Activated CD8-positive, alpha-beta memory T cell treated with anti-CD3 and anti-CD28 coated beads, Interleukin-2, amount 10 ng/mL, durations not matched to agents 7 days and 5 days (primary cell): ENCODE measurements at regions not wholly inside any gene's neighbourhood (a gene's known extent, or its start where the extent isn't known, plus 50 kb on each side); places are given as distances from the start of the nearest gene placed in this dataset.

Experiments
- ATAC-seq: fragments of 150-1000 bp; cut with Tn5 transposase; one replicate; pipeline ENCODE4 v1.10.0; 2021; ENCODE audit warnings: moderate library complexity
- CTCF ChIA-PET: fragments of 350-600 bp; sonication (Branson Sonifier 250); formaldehyde crosslinking; loops from one replicate; lab custom pipeline; 2021; ENCODE audit warnings: antibody characterized with exemption; lab: Charles Lee
- DNase-seq: peaks from one replicate; pipeline ENCODE4 v3.0.0-alpha.2; 2020
- H3K27ac Mint-ChIP-seq: one replicate; pipeline ENCODE4 v1.8.0; 2021; ENCODE audit warnings: mild to moderate bottlenecking, mixed read lengths
- H3K27me3 Mint-ChIP-seq: one replicate; pipeline ENCODE4 v1.8.0; 2021; ENCODE audit warnings: mixed read lengths
- H3K36me3 Mint-ChIP-seq: one replicate; pipeline ENCODE4 v1.8.0; 2021; ENCODE audit warnings: mild to moderate bottlenecking, mixed read lengths
- H3K4me1 Mint-ChIP-seq: one replicate; pipeline ENCODE4 v1.8.0; 2021; ENCODE audit warnings: mixed read lengths
- H3K4me3 Mint-ChIP-seq: one replicate; pipeline ENCODE4 v1.8.0; 2021; ENCODE audit warnings: mild to moderate bottlenecking, moderate library complexity, mixed read lengths
- H3K9me3 Mint-ChIP-seq: one replicate; pipeline ENCODE4 v1.8.0; 2022; ENCODE audit warnings: low read depth, mixed read lengths

GRCh38 chr2:224283466-224283965 is 118.4 kb downstream of the FAM124B start:
- H3K36me3 Mint-ChIP-seq = no peaks in the 10 kb centered on the region
- H3K27ac Mint-ChIP-seq = no peak overlapping the region
- DNase-seq (no peak), ATAC-seq (no peak)
- CTCF ChIA-PET = interaction anchor here (1.4 to 7.5 kb wide), 6 partner anchors 9 to 1312 kb away, joined by 4 to 103 read pairs (median 4); partner anchors contain the start of gene SERPINE2
- peaks cover 42% of the 10 kb centered on the region for H3K27me3 Mint-ChIP-seq
- no peaks in the 10 kb centered on the region for H3K4me1 Mint-ChIP-seq
- H3K9me3 Mint-ChIP-seq = no peaks in the 10 kb centered on the region
- no peak overlapping the region for H3K4me3 Mint-ChIP-seq

- H3K27me3 Mint-ChIP-seq = peaks cover 34% of the 10 kb centered on the region
- no peaks in the 10 kb centered on the region for H3K36me3 Mint-ChIP-seq
- no peak for ATAC-seq
- CTCF ChIA-PET = interaction anchor here (5.5 to 7.5 kb wide), 2 partner anchors 289 to 311 kb away, joined by 95 to 103 read pairs; no protein-coding TSS in a partner anchor
- no peak overlapping the region for H3K4me3 Mint-ChIP-seq
- no peak for DNase-seq
- no peak overlapping the region for H3K27ac Mint-ChIP-seq
- H3K9me3 Mint-ChIP-seq = no peaks in the 10 kb centered on the region
- H3K4me1 Mint-ChIP-seq = no peaks in the 10 kb centered on the region
Observed at GRCh38 chr2:224281374-224281773, 120.5 kb downstream of the FAM124B start.

GRCh38 chr2:224278531-224278930 is 123.4 kb downstream of the FAM124B start:
- Mint-ChIP-seq H3K27ac (no peak overlapping the region), H3K36me3 (no peaks in the 10 kb centered on the region), H3K27me3 (peaks cover 27% of the 10 kb centered on the region), H3K9me3 (no peaks in the 10 kb centered on the region), H3K4me1 (no peaks in the 10 kb centered on the region), H3K4me3 (no peak overlapping the region)
- DNase-seq (no peak), ATAC-seq (no peak)
- CTCF ChIA-PET = interaction anchor here (1.3 to 1.6 kb wide), 2 partner anchors 285 to 303 kb away, joined by 3 to 5 read pairs; no protein-coding TSS in a partner anchor

- DNase-seq (no peak), ATAC-seq (no peak)
- Mint-ChIP-seq H3K36me3 (no peaks in the 10 kb centered on the region), H3K27ac (no peak overlapping the region), H3K4me3 (no peak overlapping the region), H3K4me1 (no peaks in the 10 kb centered on the region), H3K27me3 (peaks cover 28% of the 10 kb centered on the region), H3K9me3 (no peaks in the 10 kb centered on the region)
- CTCF ChIA-PET = no interaction called here
Observed at GRCh38 chr2:224276251-224276650, 125.7 kb downstream of the FAM124B start.

- Mint-ChIP-seq H3K4me1 (no peaks in the 10 kb centered on the region), H3K27me3 (peaks cover 13% of the 10 kb centered on the region), H3K9me3 (no peaks in the 10 kb centered on the region), H3K4me3 (no peak overlapping the region), H3K36me3 (no peaks in the 10 kb centered on the region), H3K27ac (no peak overlapping the region)
- DNase-seq (no peak), ATAC-seq (no peak)
- CTCF ChIA-PET = interaction anchor here (1.2 kb wide), 1 partner anchor 279 kb away, joined by 4 read pairs; no protein-coding TSS in a partner anchor
Observed at GRCh38 chr2:224272237-224272910, 129.5 kb downstream of the FAM124B start.

- no peak for DNase-seq
Observed at GRCh38 chr2:224271617-224272236, 130.2 kb downstream of the FAM124B start.

GRCh38 chr2:224268441-224268840 is 133.5 kb downstream of the FAM124B start:
- no peak overlapping the region for H3K27ac Mint-ChIP-seq
- no peaks in the 10 kb centered on the region for H3K9me3 Mint-ChIP-seq
- DNase-seq = no peak
- peaks cover 18% of the 10 kb centered on the region for H3K27me3 Mint-ChIP-seq
- ATAC-seq = no peak
- H3K4me1 Mint-ChIP-seq = no peaks in the 10 kb centered on the region
- no peak overlapping the region for H3K4me3 Mint-ChIP-seq
- no peaks in the 10 kb centered on the region for H3K36me3 Mint-ChIP-seq
- CTCF ChIA-PET = no interaction called here

More at GRCh38 chr2:224271617-224272236, 130.2 kb downstream of the FAM124B start:
- Mint-ChIP-seq H3K36me3 (no peaks in the 10 kb centered on the region), H3K4me3 (no peak overlapping the region), H3K9me3 (no peaks in the 10 kb centered on the region), H3K27me3 (peaks cover 13% of the 10 kb centered on the region), H3K4me1 (no peaks in the 10 kb centered on the region), H3K27ac (no peak overlapping the region)
- CTCF ChIA-PET = no interaction called here
- ATAC-seq = no peak

GRCh38 chr2:224264259-224264658 is 137.6 kb downstream of the FAM124B start:
- CTCF ChIA-PET = no interaction called here
- no peak for DNase-seq
- no peak for ATAC-seq
- Mint-ChIP-seq H3K4me1 (no peaks in the 10 kb centered on the region), H3K9me3 (no peaks in the 10 kb centered on the region), H3K27me3 (peaks cover 15% of the 10 kb centered on the region), H3K36me3 (no peaks in the 10 kb centered on the region), H3K27ac (no peak overlapping the region), H3K4me3 (no peak overlapping the region)

- Mint-ChIP-seq H3K4me3 (no peak overlapping the region), H3K4me1 (no peaks in the 10 kb centered on the region), H3K27me3 (peaks cover 19% of the 10 kb centered on the region), H3K9me3 (no peaks in the 10 kb centered on the region), H3K27ac (no peak overlapping the region), H3K36me3 (no peaks in the 10 kb centered on the region)
- no peak for ATAC-seq
- CTCF ChIA-PET = no interaction called here
- no peak for DNase-seq
Observed at GRCh38 chr2:224263571-224264043, 138.3 kb downstream of the FAM124B start.

GRCh38 chr2:224261326-224261725 is 140.6 kb downstream of the FAM124B start:
- Mint-ChIP-seq H3K4me3 (no peak overlapping the region), H3K27me3 (peaks cover 24% of the 10 kb centered on the region), H3K4me1 (no peaks in the 10 kb centered on the region), H3K36me3 (no peaks in the 10 kb centered on the region), H3K27ac (no peak overlapping the region), H3K9me3 (no peaks in the 10 kb centered on the region)
- ATAC-seq (no peak), DNase-seq (no peak)
- CTCF ChIA-PET = no interaction called here

- no peak overlapping the region for H3K27ac Mint-ChIP-seq
- no peaks in the 10 kb centered on the region for H3K9me3 Mint-ChIP-seq
- CTCF ChIA-PET = no interaction called here
- H3K4me1 Mint-ChIP-seq = no peaks in the 10 kb centered on the region
- DNase-seq (no peak), ATAC-seq (no peak)
- peaks cover 21% of the 10 kb centered on the region for H3K27me3 Mint-ChIP-seq
- H3K4me3 Mint-ChIP-seq = no peak overlapping the region
- H3K36me3 Mint-ChIP-seq = no peaks in the 10 kb centered on the region
Observed at GRCh38 chr2:224260372-224261020, 141.4 kb downstream of the FAM124B start.

GRCh38 chr2:224259831-224260230 is 142.1 kb downstream of the FAM124B start:
- no peaks in the 10 kb centered on the region for H3K36me3 Mint-ChIP-seq
- no peak for ATAC-seq
- CTCF ChIA-PET = no interaction called here

GRCh38 chr2:224258059-224258458 is 143.8 kb downstream of the FAM124B start:
- H3K4me3 Mint-ChIP-seq = no peak overlapping the region
- peaks cover 16% of the 10 kb centered on the region for H3K27me3 Mint-ChIP-seq
- H3K36me3 Mint-ChIP-seq = no peaks in the 10 kb centered on the region
- no peaks in the 10 kb centered on the region for H3K4me1 Mint-ChIP-seq
- H3K27ac Mint-ChIP-seq = no peak overlapping the region
- ATAC-seq (no peak), DNase-seq (no peak)
- H3K9me3 Mint-ChIP-seq = no peaks in the 10 kb centered on the region
- CTCF ChIA-PET = no interaction called here

More at GRCh38 chr2:224259831-224260230, 142.1 kb downstream of the FAM124B start:
- H3K9me3 Mint-ChIP-seq = no peaks in the 10 kb centered on the region
- no peaks in the 10 kb centered on the region for H3K4me1 Mint-ChIP-seq
- DNase-seq = no peak
- H3K27me3 Mint-ChIP-seq = peaks cover 18% of the 10 kb centered on the region
- H3K27ac Mint-ChIP-seq = no peak overlapping the region
- no peak overlapping the region for H3K4me3 Mint-ChIP-seq
